GM21367 (cell line): ENCODE measurements at regions not wholly inside any gene's neighbourhood (a gene's known extent, or its start where the extent isn't known, plus 50 kb on each side); places are given as distances from the start of the nearest gene placed in this dataset.

Experiments used
- ATAC-seq: cut with Tn5 transposase; IDR thresholded peaks from one replicate; pipeline ENCODE4 v1.9.1; 2021; ENCODE audit not compliant: unreplicated experiment

DNA sequence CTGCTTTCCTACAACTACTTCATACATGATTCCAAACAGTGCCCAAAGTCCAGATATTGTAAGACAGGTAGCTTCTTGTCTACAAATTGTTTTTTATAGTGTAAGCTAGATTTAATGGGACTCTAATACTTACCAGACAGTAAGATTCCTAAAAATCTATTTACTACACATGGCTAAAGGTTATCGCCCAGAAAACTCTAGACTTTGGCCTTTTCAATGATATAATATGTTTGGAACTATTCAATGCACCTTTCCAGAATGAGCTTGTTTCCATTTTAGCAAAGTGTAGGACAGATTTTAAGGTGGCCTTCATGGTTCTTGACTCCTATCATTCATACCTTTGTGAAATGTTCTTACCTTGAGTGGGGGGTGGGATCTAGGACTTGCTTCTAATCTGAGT is 951.0 kb downstream of the SORCS1 start:
- no peak for ATAC-seq

DNA sequence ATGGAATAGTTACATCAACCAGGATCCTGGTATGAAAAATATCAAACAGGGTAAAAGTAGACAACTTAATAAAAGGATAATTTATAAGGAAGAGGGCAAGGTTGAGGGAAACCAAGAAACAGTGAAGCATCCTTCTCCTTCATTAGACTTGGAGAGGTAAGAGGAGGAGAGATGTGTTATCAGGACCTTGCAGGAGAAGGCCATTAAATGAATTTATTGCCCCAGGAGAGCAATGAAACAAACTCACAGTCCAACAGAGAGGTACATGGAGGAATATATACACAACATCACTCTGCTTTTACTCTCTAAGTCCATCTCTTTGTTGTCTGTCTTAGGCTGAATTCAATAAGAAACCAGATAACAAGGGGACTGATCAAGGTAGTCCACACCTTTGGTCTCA is 966.2 kb downstream of the SORCS1 start:
- ATAC-seq = no peak

DNA sequence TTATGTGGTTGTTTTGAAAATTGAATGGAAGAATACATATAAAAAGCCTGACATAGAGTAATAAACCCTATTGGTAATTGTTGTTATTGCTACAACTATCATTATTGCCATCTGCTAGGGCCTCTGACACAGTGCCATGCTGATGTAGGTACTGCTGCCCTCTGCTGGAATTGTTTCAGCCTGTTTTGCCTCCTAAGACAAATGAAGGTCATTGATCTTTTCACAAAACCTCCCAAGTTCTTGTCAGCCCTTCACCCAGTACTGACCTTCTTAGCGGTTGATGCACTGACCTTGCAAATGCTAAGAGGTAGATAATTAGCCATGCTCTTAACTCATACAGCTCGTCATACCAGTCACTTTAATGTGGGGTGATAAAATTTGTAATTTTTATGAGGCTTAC is 975.2 kb downstream of the SORCS1 start:
- ATAC-seq = peak; percentile 60

DNA sequence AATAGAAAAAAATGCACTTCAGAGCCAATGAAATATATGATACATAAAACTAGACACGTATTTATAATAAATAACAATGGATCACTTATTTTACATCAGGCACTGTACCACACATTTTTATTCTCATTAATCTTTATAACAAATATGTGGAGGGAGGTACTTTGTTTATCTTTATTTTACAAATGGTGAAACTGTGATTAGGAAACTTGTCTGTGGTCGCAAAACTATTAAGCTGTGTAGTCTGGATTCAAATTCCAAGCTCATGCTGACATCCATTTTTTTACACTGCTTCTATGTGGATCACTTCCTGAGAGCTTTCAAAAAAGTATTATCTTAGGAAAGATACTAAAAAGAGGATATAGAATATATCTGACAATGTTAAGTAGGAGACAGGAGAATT is 978.6 kb downstream of the SORCS1 start:
- ATAC-seq = no peak

DNA sequence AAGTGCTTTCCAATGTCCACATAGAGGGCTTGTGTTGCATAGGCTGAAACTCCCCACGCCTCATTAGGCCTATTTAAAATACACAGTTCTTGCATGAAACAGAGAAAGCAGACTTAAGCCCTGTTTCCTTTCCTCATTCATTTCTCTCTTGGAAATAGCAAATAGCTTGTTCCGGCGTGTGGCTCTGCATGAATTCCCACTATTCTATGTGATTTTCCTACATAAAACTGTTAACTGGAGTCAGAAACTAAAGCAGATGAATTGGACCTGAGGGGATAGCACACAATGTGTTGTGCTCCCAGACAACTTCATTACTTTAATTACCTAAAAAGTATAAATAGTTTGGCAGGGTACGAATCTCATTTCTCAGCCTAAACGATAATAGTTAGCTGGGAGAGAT is 981.5 kb downstream of the SORCS1 start:
- ATAC-seq = no peak

DNA sequence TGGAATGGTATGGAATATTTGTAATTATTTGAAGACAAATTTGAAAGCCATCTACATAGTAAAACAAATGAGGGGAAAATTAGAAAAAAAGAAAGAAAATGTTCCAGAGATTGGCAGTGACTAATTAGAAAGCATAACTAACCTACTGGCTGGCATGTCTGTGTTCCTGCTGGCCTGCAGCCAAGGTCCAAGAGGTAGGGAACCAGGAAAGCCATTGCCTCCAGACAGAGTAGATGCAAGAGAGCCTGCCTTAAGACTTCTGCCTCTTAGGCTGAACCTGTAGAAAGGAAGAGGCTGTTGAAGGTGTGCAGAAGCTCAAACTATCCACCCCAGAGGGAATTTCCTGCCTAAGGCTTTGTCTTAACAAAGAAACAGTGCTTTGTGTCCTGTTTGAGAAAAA is 982.0 kb downstream of the SORCS1 start:
- no peak for ATAC-seq

DNA sequence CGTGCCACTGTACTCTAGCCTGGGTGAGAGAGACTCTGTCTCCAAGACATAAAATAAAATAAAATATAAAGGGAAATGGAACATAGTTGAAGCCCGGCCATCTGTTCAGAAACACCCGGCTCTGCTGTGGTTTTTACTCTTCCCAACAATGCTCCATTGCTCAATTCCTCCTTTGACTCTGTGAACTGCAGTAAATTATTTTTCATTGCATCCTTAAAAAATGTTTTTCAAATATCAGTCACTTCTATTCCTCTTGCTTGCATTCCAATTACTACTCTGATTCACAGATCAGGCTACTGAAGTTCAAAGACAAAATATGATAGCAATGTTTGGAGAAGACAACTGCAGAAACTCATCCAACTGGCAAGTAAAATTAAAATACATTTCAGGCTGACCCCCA is 983.0 kb downstream of the SORCS1 start:
- ATAC-seq = no peak

DNA sequence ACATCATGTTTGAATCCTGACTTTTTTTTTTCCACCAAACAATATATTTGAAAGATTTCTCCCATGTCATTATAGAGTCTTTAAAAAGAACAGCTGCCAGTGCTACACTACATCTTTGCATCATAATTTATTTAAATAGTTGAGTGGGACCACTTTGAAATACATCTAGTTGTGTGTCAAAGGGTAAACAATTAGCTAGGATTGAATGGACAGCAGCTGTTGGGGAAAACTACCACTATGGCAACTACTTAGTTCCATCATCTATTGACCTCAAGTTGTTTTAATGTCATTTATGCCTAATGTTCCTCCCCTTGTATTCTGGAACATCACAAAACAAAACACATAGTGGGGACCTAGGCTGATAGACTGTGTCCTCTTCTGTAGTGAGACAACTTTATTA is 985.1 kb downstream of the SORCS1 start:
- ATAC-seq = no peak

DNA sequence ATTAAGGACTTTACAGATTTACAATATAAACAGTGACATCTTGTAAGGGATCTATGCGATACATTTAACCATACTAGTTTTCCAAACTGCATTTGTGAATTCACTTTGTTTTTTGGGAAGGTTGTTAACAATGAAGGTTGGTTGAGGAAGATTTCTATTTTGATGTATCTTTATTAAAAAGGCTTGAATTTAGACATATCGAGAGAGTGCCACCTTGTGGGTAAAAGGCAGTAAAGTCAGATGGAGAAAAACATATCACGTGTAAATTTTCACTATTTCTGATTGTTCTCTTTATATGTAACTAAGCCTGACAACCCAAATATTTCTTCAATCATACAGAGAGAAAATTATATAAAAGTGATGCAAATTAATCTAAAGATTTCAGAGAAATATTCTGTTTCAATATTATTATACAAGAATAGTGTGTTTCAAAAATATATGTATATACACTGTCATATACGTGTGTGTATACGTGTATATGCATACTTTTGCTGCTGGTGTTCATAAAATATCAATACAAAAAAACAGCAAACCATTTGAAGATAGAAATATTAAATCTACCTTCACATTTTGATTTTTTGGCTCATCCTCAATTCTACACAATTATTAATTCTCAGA is 988.6 kb downstream of the SORCS1 start:
- ATAC-seq = no peak

DNA sequence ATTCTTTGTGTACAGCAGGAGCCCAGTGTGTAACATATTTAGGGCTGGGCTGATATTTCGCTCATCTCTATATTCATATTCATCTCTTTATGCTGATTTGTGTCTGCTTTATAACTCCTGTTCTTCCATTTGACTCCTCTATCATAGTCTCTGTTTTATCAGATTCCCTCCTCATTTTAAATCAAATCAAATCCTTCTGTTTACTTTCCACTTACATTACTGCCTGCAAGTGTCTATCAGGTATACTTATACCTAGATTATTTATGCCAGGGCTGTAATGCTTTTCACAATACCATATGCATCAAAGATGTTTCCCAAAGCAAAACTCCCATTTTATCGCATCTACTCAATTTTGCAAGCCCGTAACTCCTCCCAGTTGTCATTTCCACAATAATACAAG is 990.7 kb downstream of the SORCS1 start:
- ATAC-seq = no peak

DNA sequence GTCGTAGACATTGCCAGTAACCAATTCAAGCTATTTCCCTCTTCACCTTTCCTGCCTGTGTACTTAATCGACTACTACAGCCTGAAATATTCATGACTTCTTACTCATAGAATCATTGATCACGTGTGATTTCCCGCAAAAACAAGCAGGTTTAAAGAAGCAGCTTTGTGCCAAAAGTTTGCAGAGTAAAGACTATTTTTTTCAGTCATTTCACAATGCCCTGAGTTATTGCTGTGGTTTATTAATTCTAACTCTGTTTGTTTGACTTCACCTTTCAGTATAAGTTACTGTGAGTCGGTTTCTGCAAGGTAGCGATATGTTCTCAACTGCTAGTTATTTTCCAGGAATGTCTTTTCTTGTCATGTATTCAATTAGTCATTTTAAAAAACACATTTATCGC is 995.3 kb downstream of the SORCS1 start:
- no peak for ATAC-seq

DNA sequence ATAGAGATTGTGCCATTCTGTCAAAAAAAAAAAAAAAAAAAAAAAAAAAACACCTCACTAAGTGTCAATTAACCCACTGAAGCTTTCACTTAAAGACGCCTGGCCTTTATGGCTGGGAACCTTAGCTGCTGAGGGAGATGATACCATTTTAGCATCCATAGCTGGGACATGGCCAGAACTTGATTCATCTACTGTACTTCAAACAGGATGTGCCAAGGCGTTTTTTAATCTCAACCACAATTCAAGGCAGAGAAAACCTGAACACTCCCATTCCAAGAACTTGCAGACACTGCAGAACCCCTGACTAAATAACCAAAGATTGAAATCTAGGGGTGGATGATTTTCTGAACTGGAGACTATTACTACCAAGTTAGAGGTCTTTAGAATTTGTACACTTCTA is 996.6 kb downstream of the SORCS1 start:
- no peak for ATAC-seq

DNA sequence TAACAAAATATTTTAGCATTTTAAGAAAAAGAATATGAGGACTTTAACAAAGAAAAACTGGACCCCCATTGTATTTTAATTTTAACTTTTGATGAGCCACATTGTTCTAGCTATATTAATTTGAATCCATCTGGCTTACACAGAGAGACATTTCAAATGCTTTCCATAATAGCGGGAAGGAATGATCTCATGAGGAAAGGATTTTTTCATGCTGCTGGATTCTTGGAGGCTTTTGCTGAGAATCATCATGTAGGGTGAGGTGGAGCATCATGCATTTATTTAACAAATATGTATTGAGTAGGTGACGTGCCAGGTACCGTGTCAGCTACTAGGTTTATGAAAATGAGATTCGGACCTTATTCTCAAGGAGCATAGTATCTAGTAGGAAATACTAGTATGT is 1006.3 kb downstream of the SORCS1 start:
- ATAC-seq = no peak

DNA sequence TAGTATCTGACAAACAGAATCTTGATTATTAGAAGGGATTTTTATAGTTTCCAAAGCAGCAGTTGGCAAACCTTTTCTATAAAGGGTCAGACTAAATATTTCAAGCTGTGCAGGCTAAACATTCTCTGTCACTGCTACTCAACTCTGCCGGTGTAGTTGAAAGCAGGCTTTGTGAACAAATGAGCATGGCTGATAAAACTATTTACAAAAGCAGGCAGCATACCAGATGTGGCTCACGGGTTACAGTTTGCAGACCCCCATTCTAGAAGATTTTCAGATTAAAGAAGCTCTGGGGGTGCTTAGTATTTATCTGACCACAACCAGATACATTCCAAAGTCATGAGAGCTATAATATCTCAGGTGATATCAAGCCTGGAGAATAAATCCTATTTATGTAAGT is 1017.5 kb downstream of the SORCS1 start:
- no peak for ATAC-seq

DNA sequence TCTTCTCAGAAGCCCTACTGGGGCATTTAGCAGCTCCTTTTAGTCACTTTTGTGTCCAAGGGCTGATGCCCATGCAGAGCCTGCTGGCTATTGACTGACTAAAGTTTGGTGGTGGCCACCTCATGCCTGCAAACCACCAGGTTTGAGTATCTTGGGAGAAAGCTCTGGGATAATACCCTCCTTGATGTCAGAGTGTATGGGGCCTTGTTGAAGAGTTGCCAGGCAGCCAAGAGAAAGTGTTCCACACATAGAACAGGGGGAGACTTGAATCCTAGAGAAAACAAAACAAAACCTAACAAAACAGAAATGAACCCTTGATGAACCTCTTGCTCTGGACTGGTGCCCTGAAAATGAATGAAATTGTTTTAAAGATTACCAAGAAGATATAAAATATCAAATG is 1024.6 kb downstream of the SORCS1 start:
- no peak for ATAC-seq

DNA sequence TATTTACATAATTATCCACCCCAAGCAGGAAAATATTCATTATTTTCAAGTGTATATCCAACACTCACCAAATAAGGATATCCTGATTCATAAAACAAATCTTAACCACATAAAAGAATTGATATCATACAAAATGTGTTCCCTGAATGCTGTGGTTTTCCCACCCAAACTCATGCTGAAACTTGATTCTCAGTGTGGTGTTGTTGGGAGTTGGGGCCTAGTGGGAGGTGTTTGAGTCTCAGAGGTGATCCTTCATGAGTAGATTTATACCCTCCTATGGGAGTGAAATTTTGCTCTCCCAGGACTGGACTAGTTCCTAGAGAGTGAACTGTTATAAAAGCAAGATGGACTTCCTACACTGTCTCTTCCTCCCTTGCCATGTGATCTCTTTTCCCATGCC is 1028.3 kb downstream of the SORCS1 start:
- no peak for ATAC-seq

DNA sequence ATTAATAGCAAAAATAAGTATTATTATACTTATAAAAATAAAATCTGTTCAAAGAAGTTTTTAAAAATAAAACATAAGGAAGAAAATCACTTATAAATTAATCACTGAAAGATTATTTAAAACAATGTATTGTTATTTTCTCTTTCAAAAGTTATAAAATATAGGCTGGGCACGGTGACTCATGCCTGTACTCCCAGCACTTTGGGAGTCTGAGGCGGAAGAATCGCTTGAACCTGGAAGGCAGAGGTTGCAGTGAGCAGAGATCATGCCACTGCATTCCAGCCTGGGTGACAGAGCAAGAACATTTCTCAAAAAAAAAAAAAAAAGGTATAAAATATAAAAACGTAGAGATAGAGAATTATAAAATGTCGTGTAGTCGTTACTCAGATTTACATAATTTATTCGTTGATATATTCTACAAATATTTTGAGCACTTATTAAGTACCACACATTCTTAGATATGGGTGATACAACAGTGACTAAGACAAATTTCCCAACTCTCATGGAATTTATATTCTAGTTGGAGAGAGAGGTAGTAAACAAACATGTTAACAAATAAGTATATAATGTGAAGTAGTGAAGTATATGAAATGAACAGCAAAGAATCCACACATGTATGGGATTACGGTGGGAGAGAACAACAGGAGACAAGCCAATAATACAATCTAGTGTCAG is 1030.0 kb downstream of the SORCS1 start:
- ATAC-seq = no peak

DNA sequence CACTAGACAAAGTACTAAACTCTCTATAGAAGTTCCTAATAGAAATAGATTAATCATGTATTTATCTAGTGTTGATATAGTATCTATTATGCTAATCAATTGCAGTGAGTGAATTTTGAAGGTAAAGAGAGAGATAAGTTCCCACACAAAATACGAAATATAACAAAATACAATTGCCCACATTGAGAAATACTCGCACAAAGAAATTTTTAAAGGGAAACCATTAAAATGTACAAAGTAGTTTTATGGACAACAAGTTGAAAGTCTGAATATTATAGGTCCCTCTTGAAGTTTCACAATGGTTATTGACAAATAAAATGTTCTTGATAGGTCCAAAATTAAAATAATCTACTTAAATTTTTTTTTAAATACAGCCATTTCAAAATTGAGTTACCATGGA is 1031.1 kb downstream of the SORCS1 start:
- ATAC-seq = no peak

DNA sequence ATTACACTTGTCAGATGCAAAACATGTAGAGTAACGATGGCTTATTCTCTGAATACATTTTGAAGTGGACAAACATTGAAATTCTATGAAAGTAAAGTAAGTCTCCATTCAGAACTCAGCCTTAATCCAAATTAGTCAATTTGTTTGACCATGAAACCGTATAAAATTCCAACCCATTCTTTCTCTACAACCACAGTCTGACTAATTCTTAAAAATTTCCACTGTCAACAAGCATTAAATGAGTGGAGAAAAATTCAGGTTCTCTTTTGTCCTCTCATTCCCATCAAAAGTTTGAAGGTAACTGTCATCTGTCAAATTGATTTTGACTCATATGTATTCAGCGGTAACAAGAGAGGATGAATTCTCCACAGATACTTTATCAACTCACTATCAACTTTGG is 1031.5 kb downstream of the SORCS1 start:
- ATAC-seq = no peak

DNA sequence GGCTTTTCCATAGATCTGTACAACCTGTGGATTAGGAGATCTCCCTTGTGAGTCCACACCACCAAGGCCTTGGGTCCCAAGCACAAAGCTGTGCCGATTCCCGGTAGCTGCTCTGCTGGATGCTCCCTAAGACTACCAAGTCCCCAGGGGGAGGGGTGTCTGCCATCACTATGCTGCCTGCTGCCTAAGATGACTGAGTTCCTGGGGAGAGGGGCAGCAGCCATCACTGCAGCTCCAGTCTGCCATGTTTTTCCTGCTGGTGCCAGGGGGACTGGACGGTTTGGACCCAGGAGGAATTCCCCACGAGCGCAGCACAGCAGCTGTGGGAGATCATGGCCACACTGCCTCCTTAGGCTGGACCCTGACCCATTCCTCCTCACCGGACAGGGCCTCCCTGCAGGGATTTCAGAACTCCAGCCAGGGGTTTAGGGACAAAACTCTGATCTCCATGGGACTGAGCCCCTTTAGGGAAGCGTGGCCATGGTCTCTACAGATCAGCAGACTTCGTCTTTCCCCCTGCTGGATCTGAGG is 1049.8 kb downstream of the SORCS1 start:
- no peak for ATAC-seq

DNA sequence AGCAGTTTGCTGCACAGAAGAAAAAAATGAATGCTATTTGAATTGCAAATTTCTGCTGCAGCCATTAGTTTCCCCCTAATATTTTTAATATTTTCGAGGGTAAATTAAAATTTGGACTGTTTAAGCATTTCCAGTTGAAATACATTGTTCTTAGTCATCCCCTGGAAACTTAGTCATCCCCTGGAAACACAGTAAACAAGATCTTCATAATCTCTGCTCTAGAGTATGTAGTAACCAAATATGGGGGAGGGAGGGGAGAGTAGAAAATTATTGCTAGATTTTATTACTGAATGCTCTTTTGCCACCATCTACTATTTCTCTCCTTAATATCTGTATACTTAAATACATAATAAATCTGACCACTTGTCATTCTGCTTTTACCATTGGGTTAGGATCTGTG is 1053.3 kb downstream of the SORCS1 start:
- no peak for ATAC-seq

DNA sequence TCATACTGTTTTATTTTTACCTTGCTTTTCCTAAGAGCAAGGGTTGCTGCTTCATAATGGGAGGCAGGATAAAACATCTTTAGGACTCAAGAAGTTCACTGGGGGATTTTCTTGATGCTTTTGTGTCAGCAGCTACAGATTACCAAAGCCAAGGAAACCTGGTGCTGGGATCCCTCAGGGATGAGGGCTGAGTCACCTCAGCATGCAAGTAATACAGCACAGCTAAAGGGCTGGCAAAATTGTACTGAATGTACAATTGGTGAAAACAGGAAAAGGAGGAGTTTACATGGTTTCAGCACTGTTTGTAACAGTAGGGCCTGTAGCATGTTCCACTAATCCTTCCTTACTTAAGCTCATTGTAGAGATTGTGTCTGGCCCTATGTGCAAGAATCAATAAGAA is 1056.8 kb downstream of the SORCS1 start:
- no peak for ATAC-seq

DNA sequence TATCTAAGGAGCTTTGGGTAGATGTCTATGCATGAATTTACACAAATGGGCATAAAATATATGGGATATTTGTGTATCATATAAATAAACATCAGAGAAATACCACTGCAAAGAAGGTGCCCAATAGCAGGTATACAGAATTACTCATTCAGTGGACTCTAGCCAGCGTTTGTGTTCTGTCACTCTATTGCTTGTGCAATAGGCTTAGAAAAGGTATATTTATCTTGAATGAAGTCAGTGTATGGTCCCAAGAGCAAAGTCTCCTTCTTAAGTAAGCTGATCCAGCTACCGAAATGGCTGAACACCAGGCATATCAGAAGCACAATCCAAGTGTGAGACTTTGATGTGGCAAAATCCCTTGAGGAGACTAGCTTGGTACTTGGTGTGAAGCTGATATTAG is 1058.4 kb downstream of the SORCS1 start:
- no peak for ATAC-seq
